ENCODE measurements at regions not wholly inside any gene's neighbourhood (a gene's known extent, or its start where the extent isn't known, plus 50 kb on each side); places are given as distances from the start of the nearest gene placed in this dataset.

GRCh38 chr17:73968680-73969079 lies 234.8 kb upstream of the RPL38 start:
- TF ChIP-seq CTCF (IDR thresholded peaks at IDR 0.05; ENCODE audit: low read length) = no peak
- no peak for TF ChIP-seq EZH2 (IDR thresholded peaks at IDR 0.05; ENCODE audit: borderline replicate concordance, low read length)

Measured in OCI-LY1 (cell line).